HL-60 (cell line): ENCODE measurements at regions not wholly inside any gene's neighbourhood (a gene's known extent, or its start where the extent isn't known, plus 50 kb on each side); places are given as distances from the start of the nearest gene placed in this dataset.

ENCODE experiments used
- DNase-seq, 2 experiments: peaks; one replicate each; pipeline ENCODE4 v3.0.0-alpha.2; 2010 to 2020; ENCODE audit warnings: low read depth in 1 of 2, low spot score in 1 of 2
- H3K27ac ChIP-seq: fragments of 250-450 bp; sonication (Bioruptor Pico); replicated peaks from 2 replicates; pipeline ENCODE4 v1.5.1; 2020; ENCODE audit warnings: mild to moderate bottlenecking, moderate library complexity
- H3K27me3 ChIP-seq: fragments of 250-450 bp; sonication (Bioruptor Pico); 2 replicates; pipeline ENCODE4 v1.5.1; 2021; ENCODE audit warnings: mild to moderate bottlenecking, moderate library complexity; ENCODE audit not compliant: insufficient read depth, poor library complexity, severe bottlenecking
- H3K4me3 ChIP-seq: replicated peaks from 2 replicates; pipeline ENCODE4 v1.5.1; 2011; ENCODE audit warnings: mild to moderate bottlenecking, control low read depth, low read length; ENCODE audit not compliant: insufficient read depth
- GABPA ChIP-seq: IDR thresholded peaks from 2 replicates; pipeline ENCODE4 v1.6.1; 2012; ENCODE audit warnings: low read depth
- POLR2AphosphoS5 ChIP-seq: IDR thresholded peaks from 2 replicates; pipeline ENCODE4 v1.6.1; 2012; ENCODE audit warnings: low read depth
- SPI1 ChIP-seq: IDR thresholded peaks from 2 replicates; pipeline ENCODE4 v1.6.1; 2012; ENCODE audit warnings: low read depth, mild to moderate bottlenecking, borderline replicate concordance
- TF ChIP-seq, protein P1 (sequence below): IDR thresholded peaks from one replicate; pipeline ENCODE4 v1.5.1; 2011; ENCODE audit warnings: low read length, control low read depth, inconsistent platforms; ENCODE audit not compliant: insufficient read depth
- TF ChIP-seq, protein P2 (sequence below): IDR thresholded peaks from 2 replicates; pipeline ENCODE4 v1.6.1; 2012; ENCODE audit warnings: low read depth; ENCODE audit not compliant: insufficient replicate concordance

DNA sequence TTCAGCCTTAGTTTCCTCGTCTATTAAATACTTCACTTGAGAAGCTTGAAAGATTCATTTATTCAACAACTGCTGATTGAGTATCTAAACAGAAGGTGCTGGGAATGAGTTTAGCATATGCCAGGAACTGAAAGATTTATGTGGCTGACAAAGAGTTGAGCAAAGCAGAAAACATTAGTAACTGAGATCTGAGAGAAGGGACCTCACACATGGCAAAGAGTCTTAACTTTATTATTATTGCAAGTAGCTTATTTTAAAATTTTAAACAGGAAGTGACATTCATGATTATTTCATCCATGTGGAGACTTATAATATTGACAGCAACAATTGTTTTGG lies 133.6 kb downstream of the CASP12 start:
- Histone ChIP-seq H3K27me3 (no peaks in the 10 kb centered on the region), H3K4me3 (no peak overlapping the region), H3K27ac (no peak overlapping the region)
- TF ChIP-seq, protein P1, sequence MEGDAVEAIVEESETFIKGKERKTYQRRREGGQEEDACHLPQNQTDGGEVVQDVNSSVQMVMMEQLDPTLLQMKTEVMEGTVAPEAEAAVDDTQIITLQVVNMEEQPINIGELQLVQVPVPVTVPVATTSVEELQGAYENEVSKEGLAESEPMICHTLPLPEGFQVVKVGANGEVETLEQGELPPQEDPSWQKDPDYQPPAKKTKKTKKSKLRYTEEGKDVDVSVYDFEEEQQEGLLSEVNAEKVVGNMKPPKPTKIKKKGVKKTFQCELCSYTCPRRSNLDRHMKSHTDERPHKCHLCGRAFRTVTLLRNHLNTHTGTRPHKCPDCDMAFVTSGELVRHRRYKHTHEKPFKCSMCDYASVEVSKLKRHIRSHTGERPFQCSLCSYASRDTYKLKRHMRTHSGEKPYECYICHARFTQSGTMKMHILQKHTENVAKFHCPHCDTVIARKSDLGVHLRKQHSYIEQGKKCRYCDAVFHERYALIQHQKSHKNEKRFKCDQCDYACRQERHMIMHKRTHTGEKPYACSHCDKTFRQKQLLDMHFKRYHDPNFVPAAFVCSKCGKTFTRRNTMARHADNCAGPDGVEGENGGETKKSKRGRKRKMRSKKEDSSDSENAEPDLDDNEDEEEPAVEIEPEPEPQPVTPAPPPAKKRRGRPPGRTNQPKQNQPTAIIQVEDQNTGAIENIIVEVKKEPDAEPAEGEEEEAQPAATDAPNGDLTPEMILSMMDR: no peak
- TF ChIP-seq GABPA: no peak
- TF ChIP-seq SPI1: no peak
- TF ChIP-seq, protein P2, sequence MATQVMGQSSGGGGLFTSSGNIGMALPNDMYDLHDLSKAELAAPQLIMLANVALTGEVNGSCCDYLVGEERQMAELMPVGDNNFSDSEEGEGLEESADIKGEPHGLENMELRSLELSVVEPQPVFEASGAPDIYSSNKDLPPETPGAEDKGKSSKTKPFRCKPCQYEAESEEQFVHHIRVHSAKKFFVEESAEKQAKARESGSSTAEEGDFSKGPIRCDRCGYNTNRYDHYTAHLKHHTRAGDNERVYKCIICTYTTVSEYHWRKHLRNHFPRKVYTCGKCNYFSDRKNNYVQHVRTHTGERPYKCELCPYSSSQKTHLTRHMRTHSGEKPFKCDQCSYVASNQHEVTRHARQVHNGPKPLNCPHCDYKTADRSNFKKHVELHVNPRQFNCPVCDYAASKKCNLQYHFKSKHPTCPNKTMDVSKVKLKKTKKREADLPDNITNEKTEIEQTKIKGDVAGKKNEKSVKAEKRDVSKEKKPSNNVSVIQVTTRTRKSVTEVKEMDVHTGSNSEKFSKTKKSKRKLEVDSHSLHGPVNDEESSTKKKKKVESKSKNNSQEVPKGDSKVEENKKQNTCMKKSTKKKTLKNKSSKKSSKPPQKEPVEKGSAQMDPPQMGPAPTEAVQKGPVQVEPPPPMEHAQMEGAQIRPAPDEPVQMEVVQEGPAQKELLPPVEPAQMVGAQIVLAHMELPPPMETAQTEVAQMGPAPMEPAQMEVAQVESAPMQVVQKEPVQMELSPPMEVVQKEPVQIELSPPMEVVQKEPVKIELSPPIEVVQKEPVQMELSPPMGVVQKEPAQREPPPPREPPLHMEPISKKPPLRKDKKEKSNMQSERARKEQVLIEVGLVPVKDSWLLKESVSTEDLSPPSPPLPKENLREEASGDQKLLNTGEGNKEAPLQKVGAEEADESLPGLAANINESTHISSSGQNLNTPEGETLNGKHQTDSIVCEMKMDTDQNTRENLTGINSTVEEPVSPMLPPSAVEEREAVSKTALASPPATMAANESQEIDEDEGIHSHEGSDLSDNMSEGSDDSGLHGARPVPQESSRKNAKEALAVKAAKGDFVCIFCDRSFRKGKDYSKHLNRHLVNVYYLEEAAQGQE: no peak
- no peak for TF ChIP-seq POLR2AphosphoS5
- DNase-seq: no peak

DNA sequence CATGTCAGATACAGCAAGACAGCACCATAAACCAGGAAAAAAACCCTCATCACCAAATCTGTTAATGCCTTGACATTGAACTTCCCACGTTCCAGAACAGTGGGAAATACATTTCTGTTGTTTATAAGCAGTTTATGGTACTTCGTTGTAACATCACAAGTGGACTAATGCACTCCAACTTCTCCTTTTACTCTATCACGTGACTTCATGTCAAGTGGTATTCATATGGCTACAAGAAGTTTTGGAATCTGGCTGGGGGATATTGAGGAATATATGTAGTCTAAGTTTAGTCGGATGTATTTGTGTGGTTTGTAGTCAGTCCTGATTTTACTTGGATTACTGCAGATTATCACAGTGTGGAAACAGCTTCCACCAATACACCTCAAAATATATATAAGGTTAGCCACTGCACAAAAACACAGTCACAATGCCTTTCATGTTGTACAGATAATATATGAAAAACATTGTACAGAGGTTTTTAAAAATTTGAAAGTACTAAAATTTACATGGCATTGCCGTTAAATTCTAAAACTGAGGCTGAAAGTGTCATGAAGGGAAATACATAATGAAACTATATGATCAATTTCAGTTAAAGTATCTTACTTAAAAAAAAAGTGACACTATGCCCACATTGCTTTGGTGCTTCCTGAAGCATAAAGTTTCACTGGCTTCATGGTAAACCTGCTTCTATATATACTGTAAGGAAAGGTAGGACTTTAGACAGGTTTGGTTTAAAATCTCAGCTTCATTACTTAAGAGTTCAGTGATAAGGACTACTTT lies 134.1 kb downstream of the CASP12 start:
- Histone ChIP-seq H3K27ac (no peak overlapping the region), H3K27me3 (no peaks in the 10 kb centered on the region), H3K4me3 (no peak overlapping the region)
- TF ChIP-seq GABPA (no peak), SPI1 (no peak), POLR2AphosphoS5 (no peak)
- TF ChIP-seq, protein P1: no peak
- TF ChIP-seq, protein P2: no peak
- no peak for DNase-seq

DNA sequence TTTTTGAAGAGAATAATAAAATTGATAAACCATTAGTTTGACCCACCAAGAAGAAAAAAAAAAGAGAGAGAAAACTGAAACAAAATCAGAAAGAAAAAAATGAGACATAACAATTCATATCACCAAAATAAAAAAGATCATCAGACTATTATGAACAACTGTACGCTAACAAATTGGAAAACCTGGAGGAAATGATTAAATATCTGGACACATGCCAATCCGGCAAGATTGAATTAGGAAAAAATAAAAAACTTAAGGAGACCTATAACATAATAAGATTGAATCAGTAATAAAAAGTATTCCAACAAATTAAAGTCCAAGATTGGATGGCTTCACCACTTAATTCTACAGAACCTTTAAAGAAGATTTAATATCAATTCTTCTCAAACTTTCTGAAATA lies 136.7 kb downstream of the CASP12 start:
- TF ChIP-seq, protein P1: no peak
- TF ChIP-seq POLR2AphosphoS5 (no peak), SPI1 (no peak), GABPA (no peak)
- TF ChIP-seq, protein P2: no peak
- Histone ChIP-seq H3K27me3 (no peaks in the 10 kb centered on the region), H3K4me3 (no peak overlapping the region), H3K27ac (no peak overlapping the region)
- DNase-seq: no peak
